ENCODE measurements at regions not wholly inside any gene's neighbourhood (a gene's known extent, or its start where the extent isn't known, plus 50 kb on each side); places are given as distances from the start of the nearest gene placed in this dataset.

GRCh38 chr5:23303836-23304235 lies 203.6 kb upstream of the PRDM9 start:
- TF ChIP-seq CTCF (IDR thresholded peaks at IDR 0.05) (no peak), ZFX (IDR thresholded peaks at IDR 0.05; ENCODE audit: borderline replicate concordance) (no peak)

All from 22Rv1 (cell line).